Spleen (tissue), 11 donors: ENCODE measurements at regions not wholly inside any gene's neighbourhood (a gene's known extent, or its start where the extent isn't known, plus 50 kb on each side); places are given as distances from the start of the nearest gene placed in this dataset.
A peak's percentile ranks its signal among the peaks of the same experiment; 100 is the strongest.

ENCODE experiments used
- DNase-seq: peaks from one replicate; pipeline ENCODE4 v3.0.0-alpha.2; 2020
- H3K27ac ChIP-seq, 8 donors: fragments of 200-600 bp; sonication (generic) in 7 of 8; 1 replicate in 4 of 8; 2 replicates in 4 of 8; pipeline versions ENCODE4 v1.5.0 to v1.8.0; 2016 to 2021; ENCODE audit warnings: inconsistent platforms in 4 of 8, mild to moderate bottlenecking in 4 of 8, moderate library complexity in 1 of 8
- H3K27me3 ChIP-seq, 7 donors: fragments of 200-600 bp; sonication (generic) in 6 of 7; replicated peaks in 1 of 7; 1 replicate in 4 of 7; 2 replicates in 3 of 7; pipeline versions ENCODE4 v1.5.0 to v1.8.0; 2016 to 2021; ENCODE audit warnings: inconsistent platforms in 3 of 7, mild to moderate bottlenecking in 1 of 7
- H3K36me3 ChIP-seq, 6 donors: fragments of 200-600 bp; sonication (generic) in 5 of 6; 1 replicate in 4 of 6; 2 replicates in 2 of 6; pipeline versions ENCODE4 v1.5.0 to v1.8.0; 2016 to 2021; ENCODE audit warnings: inconsistent platforms in 2 of 6
- H3K4me1 ChIP-seq, 6 donors: fragments of 200-600 bp; sonication (generic) in 5 of 6; 1 replicate in 3 of 6; 2 replicates in 3 of 6; pipeline versions ENCODE4 v1.5.0 to v1.8.0; 2016 to 2021; ENCODE audit warnings: inconsistent platforms in 3 of 6
- H3K4me3 ChIP-seq, 8 donors: fragments of 200-600 bp; sonication (generic) in 7 of 8; 1 replicate in 4 of 8; 2 replicates in 4 of 8; pipeline versions ENCODE4 v1.5.0 to v1.8.0; 2016 to 2021; ENCODE audit warnings: inconsistent platforms in 4 of 8, mild to moderate bottlenecking in 4 of 8, moderate library complexity in 2 of 8
- H3K9me3 ChIP-seq, 8 donors: fragments of 200-600 bp; sonication (generic) in 7 of 8; 1 replicate in 4 of 8; 2 replicates in 4 of 8; pipeline versions ENCODE4 v1.5.0 to v1.8.0; 2016 to 2021; ENCODE audit warnings: inconsistent platforms in 4 of 8
- CTCF ChIP-seq, 11 experiments: fragments of 200-600 bp in 7 of 11; fragments of 450-650 bp in 4 of 11; sonication (generic) in 4 of 11; IDR thresholded peaks in 8 of 11; conservative IDR thresholded peaks in 3 of 11; 1 replicate in 7 of 11; 2 replicates in 4 of 11; pipeline versions ENCODE4 v1.4.0 to v1.8.0; 2016 to 2021; ENCODE audit warnings: antibody characterized with exemption in 11 of 11, inconsistent platforms in 4 of 11, mild to moderate bottlenecking in 1 of 11
- POLR2A ChIP-seq, 3 donors: fragments of 450-650 bp; IDR thresholded peaks; one replicate each; pipeline ENCODE4 v1.5.1; 2017; ENCODE audit warnings: antibody characterized with exemption in 3 of 3, mild to moderate bottlenecking in 1 of 3
- POLR2AphosphoS5 ChIP-seq, 3 donors: sonication (generic); formaldehyde crosslinking; IDR thresholded peaks; one replicate each; pipeline ENCODE4 v1.5.1; 2017; ENCODE audit warnings: antibody characterized with exemption in 3 of 3
- WGBS, 5 donors: extraction: QIAGEN DNeasy Blood & Tissue Kit in 3 of 5; methylation state at CpG; one replicate each; pipeline versions ENCODE4 v1.1.5 to v1.1.7; 2013 to 2018; 5-methylcytosine and 5-hydroxymethylcytosine counted together
- intact Hi-C: fragments of 100-400 bp; cut with DNase I; formaldehyde crosslinking; loops from one replicate; pipeline ENCODE4 v1.15.0; 2023; ENCODE audit warnings: low total_unique reads
- donor health status: healthy with polysubstance abuse.
- donor health status: DM: no; HTN: no; CAD: no; lungs with moderate emphysema.
- donor health status: DM: no; HTN: no; CAD: no.
- donor health status: Bipolar disorder and iron deficiency.
- donor health status: healthy.
- donor health status: DM: no; HTN: no; CAD: no.
- donor health status: DM: yes; HTN: yes; CAD: no.

GRCh38 chr12:115752913-115753726 is 524.4 kb downstream of the MED13L start:
- Histone ChIP-seq H3K27me3 (peaks cover 0 to 37% (median 6%) of the 10 kb centered on the region in 7 donors), H3K9me3 (no peaks in the 10 kb centered on the region), H3K4me3 (no peak overlapping the region), H3K36me3 (no peaks in the 10 kb centered on the region), H3K27ac (no peak overlapping the region), H3K4me1 (no peaks in the 10 kb centered on the region)
- TF ChIP-seq CTCF (IDR thresholded peaks at IDR 0.05 in 8 of 11, conservative IDR thresholded peaks at IDR 0.05 in 3 of 11) (peak in 9 of 11 experiments; percentile 18 to 66 (median 57)), POLR2AphosphoS5 (IDR thresholded peaks at IDR 0.05) (no peak)
- DNase-seq = no peak
- intact Hi-C loops = loop anchor here (2.0 kb wide), 1 partner anchor 1084 kb away; no protein-coding TSS in a partner anchor
- 53 to 73% (median 61%) methylated on average over 5 of the region's 5 CpGs for WGBS, 5 donors

GRCh38 chr12:115752156-115752555 is 525.3 kb downstream of the MED13L start:
- 36 to 55% (median 40%) methylated on average over 2 of the region's 2 CpGs for WGBS, 5 donors
- H3K4me1 ChIP-seq = no peaks in the 10 kb centered on the region
- H3K27me3 ChIP-seq = peaks cover 0 to 31% (median 6%) of the 10 kb centered on the region in 7 donors
- intact Hi-C loops = loop anchor here (2.0 kb wide), 1 partner anchor 1083 kb away; no protein-coding TSS in a partner anchor
- H3K27ac ChIP-seq = no peak overlapping the region
- no peak overlapping the region for H3K4me3 ChIP-seq
- TF ChIP-seq POLR2AphosphoS5 (IDR thresholded peaks at IDR 0.05) (no peak), POLR2A (IDR thresholded peaks at IDR 0.05) (no peak), CTCF (IDR thresholded peaks at IDR 0.05 in 8 of 11, conservative IDR thresholded peaks at IDR 0.05 in 3 of 11) (no peak)
- DNase-seq = no peak
- no peaks in the 10 kb centered on the region for H3K9me3 ChIP-seq
- H3K36me3 ChIP-seq = no peaks in the 10 kb centered on the region

GRCh38 chr12:115750340-115750739 is 527.2 kb downstream of the MED13L start:
- intact Hi-C loops = no loop called here

More at GRCh38 chr12:115750340-115750739, 527.2 kb downstream of the MED13L start:
- 69 to 91% (median 85%) methylated on average over 1 of the region's 1 CpG for WGBS, 5 donors
- Histone ChIP-seq H3K4me3 (no peak overlapping the region), H3K9me3 (no peaks in the 10 kb centered on the region), H3K27ac (no peak overlapping the region), H3K36me3 (no peaks in the 10 kb centered on the region), H3K27me3 (peaks cover 0 to 18% (median 0%) of the 10 kb centered on the region in 7 donors), H3K4me1 (no peaks in the 10 kb centered on the region)
- no peak for DNase-seq
- TF ChIP-seq CTCF (IDR thresholded peaks at IDR 0.05 in 8 of 11, conservative IDR thresholded peaks at IDR 0.05 in 3 of 11) (no peak), POLR2A (IDR thresholded peaks at IDR 0.05) (no peak), POLR2AphosphoS5 (IDR thresholded peaks at IDR 0.05) (no peak)
